GM21367 (cell line): ENCODE measurements at regions not wholly inside any gene's neighbourhood (a gene's known extent, or its start where the extent isn't known, plus 50 kb on each side); places are given as distances from the start of the nearest gene placed in this dataset.
A peak's percentile ranks its signal among the peaks of the same experiment; 100 is the strongest.

ENCODE experiments used
- ATAC-seq: cut with Tn5 transposase; IDR thresholded peaks from one replicate; pipeline ENCODE4 v1.9.1; 2021; ENCODE audit not compliant: unreplicated experiment

GRCh38 chr3:5426094-5426883 is 238.8 kb downstream of the EDEM1 start:
- ATAC-seq, result peak; percentile 59

- no peak for ATAC-seq
These were observed 239.5 kb downstream of the EDEM1 start for GRCh38 chr3:5427021-5427420.

- ATAC-seq, result no peak
These were observed 240.4 kb downstream of the EDEM1 start for GRCh38 chr3:5427938-5428337.

- peak; percentile 71 for ATAC-seq
These were observed 241.4 kb downstream of the EDEM1 start for GRCh38 chr3:5428607-5429516.

- no peak for ATAC-seq
These were observed 242.0 kb downstream of the EDEM1 start for GRCh38 chr3:5429517-5429890.

GRCh38 chr3:5430701-5431100 is 243.2 kb downstream of the EDEM1 start:
- no peak for ATAC-seq

- no peak for ATAC-seq
These were observed 243.6 kb downstream of the EDEM1 start for GRCh38 chr3:5431146-5431545.

GRCh38 chr3:5431811-5432378 is 244.4 kb downstream of the EDEM1 start:
- no peak for ATAC-seq

GRCh38 chr3:5437296-5437782 is 249.8 kb downstream of the EDEM1 start:
- ATAC-seq, result no peak

- ATAC-seq, result no peak
These were observed 250.3 kb downstream of the EDEM1 start for GRCh38 chr3:5437783-5438323.

GRCh38 chr3:5441401-5441800 is 253.9 kb downstream of the EDEM1 start:
- no peak for ATAC-seq

- ATAC-seq, result no peak
These were observed 254.7 kb downstream of the EDEM1 start for GRCh38 chr3:5442106-5442785.

- ATAC-seq, result no peak
These were observed 255.3 kb downstream of the EDEM1 start for GRCh38 chr3:5442786-5443138.

- ATAC-seq, result no peak
These were observed 256.7 kb downstream of the EDEM1 start for GRCh38 chr3:5444253-5444652.

- ATAC-seq, result no peak
These were observed 258.2 kb downstream of the EDEM1 start for GRCh38 chr3:5445676-5446201.

GRCh38 chr3:5448246-5448645 is 260.7 kb downstream of the EDEM1 start:
- ATAC-seq, result no peak

- no peak for ATAC-seq
These were observed 261.3 kb downstream of the EDEM1 start for GRCh38 chr3:5448816-5449215.

GRCh38 chr3:5456199-5456598 is 268.7 kb downstream of the EDEM1 start:
- ATAC-seq, result no peak

- ATAC-seq, result no peak
These were observed 271.0 kb downstream of the EDEM1 start for GRCh38 chr3:5458526-5458925.

GRCh38 chr3:5462086-5462485 is 274.6 kb downstream of the EDEM1 start:
- ATAC-seq, result no peak

GRCh38 chr3:5463991-5464390 is 276.5 kb downstream of the EDEM1 start:
- ATAC-seq, result no peak
